Endodermal cell (in vitro differentiated cells): ENCODE measurements at regions not wholly inside any gene's neighbourhood (a gene's known extent, or its start where the extent isn't known, plus 50 kb on each side); places are given as distances from the start of the nearest gene placed in this dataset.
A peak's percentile ranks its signal among the peaks of the same experiment; 100 is the strongest.

Source experiments
- DNase-seq: peaks from one replicate; pipeline ENCODE4 v3.0.0-alpha.2; 2017
- H3K27ac ChIP-seq: 2 replicates; pipeline ENCODE4 v1.5.1; 2013; ENCODE audit warnings: mild to moderate bottlenecking, low read depth, low read length, moderate library complexity
- H3K27me3 ChIP-seq: 2 replicates; pipeline ENCODE4 v1.6.1; 2013; ENCODE audit warnings: mild to moderate bottlenecking, low read length, moderate library complexity; ENCODE audit not compliant: insufficient read depth, control insufficient read depth, poor library complexity, severe bottlenecking
- H3K36me3 ChIP-seq: 2 replicates; pipeline ENCODE4 v1.7.0; 2013; ENCODE audit warnings: mild to moderate bottlenecking, low read length, moderate library complexity; ENCODE audit not compliant: control insufficient read depth, insufficient read depth
- H3K4me1 ChIP-seq: one replicate; pipeline ENCODE4 v1.7.0; 2013; ENCODE audit warnings: low read length; ENCODE audit not compliant: control insufficient read depth, insufficient read depth
- H3K4me3 ChIP-seq: 2 replicates; pipeline ENCODE4 v1.5.1; 2013; ENCODE audit warnings: mild to moderate bottlenecking, low read length, moderate library complexity
- H3K9ac ChIP-seq: 2 replicates; pipeline ENCODE4 v1.6.1; 2013; ENCODE audit warnings: mild to moderate bottlenecking, low read length, moderate library complexity; ENCODE audit not compliant: poor library complexity, severe bottlenecking; ENCODE audit errors: extremely low read depth
- H3K9me3 ChIP-seq: 2 replicates; pipeline ENCODE4 v1.6.1; 2013; ENCODE audit warnings: mild to moderate bottlenecking, low read length, moderate library complexity; ENCODE audit not compliant: control insufficient read depth
- H3K27ac Mint-ChIP-seq: 2 replicates; pipeline ENCODE4 v1.8.0; 2020; ENCODE audit warnings: mixed read lengths
- H3K27me3 Mint-ChIP-seq: 2 replicates; pipeline ENCODE4 v1.8.0; 2021; ENCODE audit warnings: mild to moderate bottlenecking, mixed read lengths; ENCODE audit not compliant: insufficient read depth
- H3K36me3 Mint-ChIP-seq: 2 replicates; pipeline ENCODE4 v1.8.0; 2020; ENCODE audit warnings: low read depth, mixed read lengths
- H3K4me1 Mint-ChIP-seq: 2 replicates; pipeline ENCODE4 v1.8.0; 2020; ENCODE audit warnings: mixed read lengths
- H3K4me3 Mint-ChIP-seq: 2 replicates; pipeline ENCODE4 v1.8.0; 2020; ENCODE audit warnings: mild to moderate bottlenecking, moderate library complexity, mixed read lengths
- H3K9me3 Mint-ChIP-seq: 2 replicates; pipeline ENCODE4 v1.8.0; 2020; ENCODE audit warnings: mild to moderate bottlenecking, mixed read lengths
- WGBS, 2 experiments: methylation state at CpG; one replicate each; pipeline versions ENCODE4 v1.1.5 to v1.1.7; 2013; ENCODE audit warnings: missing lambda C conversion rate in 2 of 2, mixed read lengths in 1 of 2; ENCODE audit not compliant: insufficient coverage in 1 of 2, insufficient read length in 1 of 2; 5-methylcytosine and 5-hydroxymethylcytosine counted together
- TF ChIP-seq, protein P1 (sequence below): fragments of 200-600 bp; sonication (generic); conservative IDR thresholded peaks from 2 replicates; pipeline ENCODE4 v1.5.0; 2021; ENCODE audit warnings: antibody characterized with exemption, mild to moderate bottlenecking

DNA sequence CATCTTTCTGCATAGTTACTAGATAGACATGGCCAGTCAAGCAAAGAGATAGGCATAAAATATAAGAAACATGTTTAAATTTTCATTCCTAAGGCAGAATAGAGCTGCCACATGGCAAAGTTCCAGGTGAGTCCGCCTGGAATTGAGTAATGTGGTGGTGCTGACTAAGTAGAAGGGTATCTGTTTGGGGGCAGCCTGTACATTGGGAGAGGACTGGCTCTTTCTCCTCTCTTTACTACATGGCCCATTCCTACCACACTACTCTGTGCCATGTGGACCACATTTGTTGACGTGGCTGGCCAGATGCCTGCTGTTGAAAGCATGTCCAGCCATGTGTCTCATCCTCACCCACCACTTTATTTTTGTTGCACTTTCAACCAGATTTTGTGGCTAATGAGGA lies 354.0 kb downstream of the ETNK1 start:
- H3K36me3 ChIP-seq: peaks cover 78% of the 10 kb centered on the region
- 91% methylated on average over 2 of the region's 2 CpGs; no CpG with 5 or more reads in 1 of the 2 experiments for WGBS, 2 experiments
- no peak for DNase-seq
- H3K27ac ChIP-seq: no peak overlapping the region
- no peaks in the 10 kb centered on the region for H3K27me3 ChIP-seq
- no peaks in the 10 kb centered on the region for H3K9me3 ChIP-seq
- Mint-ChIP-seq H3K27me3 (no peaks in the 10 kb centered on the region), H3K9me3 (no peaks in the 10 kb centered on the region), H3K4me1 (peaks cover 15% of the 10 kb centered on the region), H3K27ac (no peak overlapping the region), H3K36me3 (peaks cover 67% of the 10 kb centered on the region), H3K4me3 (no peak overlapping the region)
- no peaks in the 10 kb centered on the region for H3K4me1 ChIP-seq
- H3K9ac ChIP-seq: no peak overlapping the region
- TF ChIP-seq, protein P1, sequence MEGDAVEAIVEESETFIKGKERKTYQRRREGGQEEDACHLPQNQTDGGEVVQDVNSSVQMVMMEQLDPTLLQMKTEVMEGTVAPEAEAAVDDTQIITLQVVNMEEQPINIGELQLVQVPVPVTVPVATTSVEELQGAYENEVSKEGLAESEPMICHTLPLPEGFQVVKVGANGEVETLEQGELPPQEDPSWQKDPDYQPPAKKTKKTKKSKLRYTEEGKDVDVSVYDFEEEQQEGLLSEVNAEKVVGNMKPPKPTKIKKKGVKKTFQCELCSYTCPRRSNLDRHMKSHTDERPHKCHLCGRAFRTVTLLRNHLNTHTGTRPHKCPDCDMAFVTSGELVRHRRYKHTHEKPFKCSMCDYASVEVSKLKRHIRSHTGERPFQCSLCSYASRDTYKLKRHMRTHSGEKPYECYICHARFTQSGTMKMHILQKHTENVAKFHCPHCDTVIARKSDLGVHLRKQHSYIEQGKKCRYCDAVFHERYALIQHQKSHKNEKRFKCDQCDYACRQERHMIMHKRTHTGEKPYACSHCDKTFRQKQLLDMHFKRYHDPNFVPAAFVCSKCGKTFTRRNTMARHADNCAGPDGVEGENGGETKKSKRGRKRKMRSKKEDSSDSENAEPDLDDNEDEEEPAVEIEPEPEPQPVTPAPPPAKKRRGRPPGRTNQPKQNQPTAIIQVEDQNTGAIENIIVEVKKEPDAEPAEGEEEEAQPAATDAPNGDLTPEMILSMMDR: no peak
- H3K4me3 ChIP-seq: no peak overlapping the region

DNA sequence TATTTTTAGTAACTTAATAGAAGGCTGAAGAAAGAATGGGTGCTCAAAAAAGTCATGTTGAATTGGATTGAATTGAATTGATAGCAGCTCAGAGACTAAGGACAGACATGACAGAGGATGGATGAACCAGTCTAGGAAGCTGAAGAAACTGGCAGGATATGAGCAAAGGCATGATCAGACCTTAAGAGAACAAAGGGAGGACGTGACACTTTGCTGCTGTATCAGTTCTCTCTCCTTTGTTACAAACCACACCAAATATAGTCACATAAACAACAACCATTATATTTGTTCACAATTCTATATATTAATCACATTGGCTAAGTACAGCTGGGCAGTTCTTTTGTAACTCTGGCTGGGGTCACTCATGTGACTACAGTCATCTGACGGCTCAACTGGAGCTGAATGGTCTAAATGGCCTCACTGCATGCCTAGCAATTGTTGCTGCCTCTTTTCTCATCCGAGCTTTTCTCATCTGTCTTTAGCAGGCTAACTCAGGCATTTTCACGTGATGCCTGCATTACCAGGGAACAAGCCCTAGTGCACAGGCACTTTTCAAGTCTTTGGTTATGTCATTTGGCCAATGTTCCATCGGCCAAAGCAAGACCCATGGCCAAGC lies 355.0 kb downstream of the ETNK1 start:
- Mint-ChIP-seq H3K4me1 (peaks cover 15% of the 10 kb centered on the region), H3K36me3 (peaks cover 66% of the 10 kb centered on the region), H3K4me3 (no peak overlapping the region), H3K9me3 (no peaks in the 10 kb centered on the region), H3K27ac (peak overlapping the region; percentile 42), H3K27me3 (no peaks in the 10 kb centered on the region)
- H3K9me3 ChIP-seq: no peaks in the 10 kb centered on the region
- WGBS, 2 experiments: 71 to 95% methylated on average over 4 to 5 of the region's 5 CpGs
- H3K4me1 ChIP-seq: no peaks in the 10 kb centered on the region
- H3K36me3 ChIP-seq: peaks cover 73% of the 10 kb centered on the region
- TF ChIP-seq, protein P1: no peak
- DNase-seq: no peak
- H3K27ac ChIP-seq: no peak overlapping the region
- H3K27me3 ChIP-seq: no peaks in the 10 kb centered on the region
- H3K9ac ChIP-seq: no peak overlapping the region
- H3K4me3 ChIP-seq: no peak overlapping the region

DNA sequence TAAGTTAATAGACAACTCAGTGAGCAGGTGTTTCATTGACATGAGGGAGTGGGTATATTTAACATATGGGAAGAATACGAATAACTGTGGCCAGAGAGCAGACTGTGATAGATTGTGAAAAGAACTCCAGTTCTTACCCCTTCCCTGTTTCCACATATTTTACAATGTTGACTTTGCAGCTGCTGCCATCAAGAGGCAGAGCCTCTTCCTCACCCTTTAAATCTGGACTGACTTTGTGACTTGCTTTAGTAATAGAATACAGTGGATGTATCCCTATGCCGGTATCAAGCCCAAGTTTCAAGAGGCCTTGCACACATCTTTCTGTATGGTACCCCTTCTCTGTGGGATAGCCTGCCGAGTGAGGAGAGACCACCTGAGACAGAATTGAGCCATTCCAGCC lies 356.7 kb downstream of the ETNK1 start:
- no peaks in the 10 kb centered on the region for H3K27me3 Mint-ChIP-seq
- 94 to 100% methylated on average over 2 to 3 of the region's 3 CpGs for WGBS, 2 experiments
- no peaks in the 10 kb centered on the region for H3K9me3 ChIP-seq
- peaks cover 66% of the 10 kb centered on the region for H3K36me3 Mint-ChIP-seq
- peaks cover 15% of the 10 kb centered on the region for H3K4me1 Mint-ChIP-seq
- no peak overlapping the region for H3K27ac ChIP-seq
- no peak overlapping the region for H3K4me3 Mint-ChIP-seq
- no peak overlapping the region for H3K27ac Mint-ChIP-seq
- TF ChIP-seq, protein P1: peak; percentile 45
- H3K36me3 ChIP-seq: peaks cover 57% of the 10 kb centered on the region
- H3K4me3 ChIP-seq: no peak overlapping the region
- no peaks in the 10 kb centered on the region for H3K9me3 Mint-ChIP-seq
- DNase-seq: no peak
- no peak overlapping the region for H3K9ac ChIP-seq
- no peaks in the 10 kb centered on the region for H3K4me1 ChIP-seq
- no peaks in the 10 kb centered on the region for H3K27me3 ChIP-seq
